Stimulated activated CD8-positive, alpha-beta memory T cell treated with anti-CD3 and anti-CD28 coated beads, Interleukin-7, amount 100 ng/mL, for 48 hours (primary cell): ENCODE measurements at regions not wholly inside any gene's neighbourhood (a gene's known extent, or its start where the extent isn't known, plus 50 kb on each side); places are given as distances from the start of the nearest gene placed in this dataset.
"Not testable (repeated sequence)": the region's sequence is repeated elsewhere in the genome, so short reads cannot be mapped to it uniquely, and the experiment has no call there.

Source experiments
- DNase-seq, 2 donors: peaks; one replicate each; pipeline ENCODE4 v3.0.0-alpha.2; 2020; ENCODE audit warnings: low read depth in 1 of 2; ENCODE audit errors: extremely low read depth in 1 of 2

- no peak for DNase-seq
Measured at GRCh38 chr2:122007577-122007976, 252.1 kb downstream of the TSN start.

- no peak for DNase-seq
Measured at GRCh38 chr2:122009561-122009960, 254.1 kb downstream of the TSN start.

GRCh38 chr2:122011493-122012270, 256.2 kb downstream of the TSN start:
- DNase-seq: no peak

- DNase-seq: no peak
Measured at GRCh38 chr2:122018736-122019135, 263.3 kb downstream of the TSN start.

- no peak for DNase-seq
Measured at GRCh38 chr2:122019724-122020123, 264.3 kb downstream of the TSN start.

GRCh38 chr2:122020377-122020776, 264.9 kb downstream of the TSN start:
- no peak for DNase-seq

GRCh38 chr2:122021941-122022340, 266.5 kb downstream of the TSN start:
- DNase-seq: no peak

- no peak for DNase-seq
Measured at GRCh38 chr2:122022531-122022930, 267.1 kb downstream of the TSN start.

GRCh38 chr2:122023059-122023864, 267.8 kb downstream of the TSN start:
- DNase-seq: no peak

- no peak for DNase-seq
Measured at GRCh38 chr2:122027510-122028217, 272.2 kb downstream of the TSN start.

GRCh38 chr2:122028371-122029100, 273.1 kb downstream of the TSN start:
- DNase-seq: no peak

- DNase-seq: no peak
Measured at GRCh38 chr2:122029456-122029855, 274.0 kb downstream of the TSN start.

- DNase-seq: no peak
Measured at GRCh38 chr2:122029945-122030344, 274.5 kb downstream of the TSN start.

- no peak for DNase-seq
Measured at GRCh38 chr2:122031544-122032263, 276.3 kb downstream of the TSN start.

- DNase-seq: no peak
Measured at GRCh38 chr2:122032264-122032645, 276.8 kb downstream of the TSN start.

- no peak for DNase-seq
Measured at GRCh38 chr2:122033778-122034177, 278.3 kb downstream of the TSN start.

GRCh38 chr2:122034344-122034743, 278.9 kb downstream of the TSN start:
- DNase-seq: no peak

GRCh38 chr2:122034777-122035176, 279.3 kb downstream of the TSN start:
- no peak for DNase-seq

GRCh38 chr2:122038816-122039215, 283.4 kb downstream of the TSN start:
- not testable (repeated sequence) for DNase-seq

GRCh38 chr2:122041455-122041854, 286.0 kb downstream of the TSN start:
- no peak for DNase-seq
